ENCODE measurements at regions not wholly inside any gene's neighbourhood (a gene's known extent, or its start where the extent isn't known, plus 50 kb on each side); places are given as distances from the start of the nearest gene placed in this dataset.

- H3K9ac ChIP-seq (ENCODE audit: low read depth, low read length, poor library complexity, severe bottlenecking), result no peak overlapping the region
- no peaks in the 10 kb centered on the region for H3K36me3 ChIP-seq (ENCODE audit: insufficient read depth, low read length)
- H3F3A ChIP-seq (ENCODE audit: low read depth), result no peaks in the 10 kb centered on the region
- H3K9me3 ChIP-seq (ENCODE audit: insufficient read depth, low read depth, low read length), result no peaks in the 10 kb centered on the region; the same call in 1 of the 2 replicates
- TF ChIP-seq CTCF (conservative IDR thresholded peaks at IDR 0.05; ENCODE audit: low read length) (no peak), EZH2phosphoT487 (IDR thresholded peaks at IDR 0.05; ENCODE audit: borderline replicate concordance) (no peak)
- H2AFZ ChIP-seq (ENCODE audit: low read length), result no peak overlapping the region
- H3K4me2 ChIP-seq (ENCODE audit: low read depth, low read length, poor library complexity, severe bottlenecking), result no peak overlapping the region
- no peaks in the 10 kb centered on the region for H3K9me2 ChIP-seq (replicated peaks; ENCODE audit: low read depth, low read length)
- no peaks in the 10 kb centered on the region for H4K20me1 ChIP-seq (ENCODE audit: insufficient read depth, low read length, poor library complexity, severe bottlenecking)
- H3K4me3 ChIP-seq (ENCODE audit: low read length, poor library complexity, severe bottlenecking), result no peak overlapping the region
- no peaks in the 10 kb centered on the region for H3K79me2 ChIP-seq (ENCODE audit: insufficient read depth, low read length)
- H3K4me1 ChIP-seq (ENCODE audit: insufficient read depth, low read length, poor library complexity, severe bottlenecking), result no peaks in the 10 kb centered on the region
- H3K27me3 ChIP-seq (ENCODE audit: insufficient read depth, low read length, poor library complexity, severe bottlenecking), result no peaks in the 10 kb centered on the region
Measured at GRCh38 chr10:120981601-120982391, 130.6 kb downstream of the WDR11 start.

DNA sequence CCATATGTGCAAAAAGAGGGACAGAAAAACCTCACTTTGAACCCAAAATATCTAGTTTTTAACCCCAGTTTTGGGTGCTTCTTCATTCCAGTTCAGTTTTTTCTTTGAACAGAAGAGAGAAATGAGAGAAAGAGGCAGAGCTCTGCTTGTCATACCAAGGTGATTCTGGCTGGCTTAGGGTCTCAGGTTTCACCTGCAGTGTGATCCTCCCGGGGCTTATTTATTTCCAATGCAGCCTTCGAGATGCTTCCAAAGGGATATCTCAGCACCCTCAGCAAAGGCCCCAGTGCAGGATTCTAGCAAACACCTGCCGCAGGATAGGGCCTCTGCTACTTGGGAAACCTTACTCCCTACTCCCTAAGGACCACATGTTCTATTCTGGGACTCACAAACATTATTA, 131.3 kb downstream of the WDR11 start:
- H3K4me3 ChIP-seq (ENCODE audit: low read length, poor library complexity, severe bottlenecking), result no peak overlapping the region
- no peaks in the 10 kb centered on the region for H3K79me2 ChIP-seq (ENCODE audit: insufficient read depth, low read length)
- no peaks in the 10 kb centered on the region for H3F3A ChIP-seq (ENCODE audit: low read depth)
- no peaks in the 10 kb centered on the region for H3K36me3 ChIP-seq (ENCODE audit: insufficient read depth, low read length)
- H3K9me2 ChIP-seq (replicated peaks; ENCODE audit: low read depth, low read length), result no peaks in the 10 kb centered on the region
- H4K20me1 ChIP-seq (ENCODE audit: insufficient read depth, low read length, poor library complexity, severe bottlenecking), result no peaks in the 10 kb centered on the region
- H3K4me1 ChIP-seq (ENCODE audit: insufficient read depth, low read length, poor library complexity, severe bottlenecking), result no peaks in the 10 kb centered on the region
- H3K9ac ChIP-seq (ENCODE audit: low read depth, low read length, poor library complexity, severe bottlenecking), result no peak overlapping the region
- no peak overlapping the region for H3K4me2 ChIP-seq (ENCODE audit: low read depth, low read length, poor library complexity, severe bottlenecking)
- H3K27me3 ChIP-seq (ENCODE audit: insufficient read depth, low read length, poor library complexity, severe bottlenecking), result no peaks in the 10 kb centered on the region
- TF ChIP-seq EZH2phosphoT487 (IDR thresholded peaks at IDR 0.05; ENCODE audit: borderline replicate concordance) (no peak), CTCF (conservative IDR thresholded peaks at IDR 0.05; ENCODE audit: low read length) (no peak)
- no peak overlapping the region for H2AFZ ChIP-seq (ENCODE audit: low read length)
- H3K9me3 ChIP-seq (ENCODE audit: insufficient read depth, low read depth, low read length), result no peaks in the 10 kb centered on the region; the same call in 1 of the 2 replicates

- Histone ChIP-seq H3K4me2 (ENCODE audit: low read depth, low read length, poor library complexity, severe bottlenecking) (no peak overlapping the region), H3F3A (ENCODE audit: low read depth) (no peaks in the 10 kb centered on the region), H3K36me3 (ENCODE audit: insufficient read depth, low read length) (no peaks in the 10 kb centered on the region), H2AFZ (ENCODE audit: low read length) (no peak overlapping the region), H3K4me1 (ENCODE audit: insufficient read depth, low read length, poor library complexity, severe bottlenecking) (no peaks in the 10 kb centered on the region), H3K79me2 (ENCODE audit: insufficient read depth, low read length) (no peaks in the 10 kb centered on the region), H3K27me3 (ENCODE audit: insufficient read depth, low read length, poor library complexity, severe bottlenecking) (no peaks in the 10 kb centered on the region), H4K20me1 (ENCODE audit: insufficient read depth, low read length, poor library complexity, severe bottlenecking) (no peaks in the 10 kb centered on the region), H3K9me2 (replicated peaks; ENCODE audit: low read depth, low read length) (no peaks in the 10 kb centered on the region), H3K9ac (ENCODE audit: low read depth, low read length, poor library complexity, severe bottlenecking) (no peak overlapping the region), H3K9me3 (ENCODE audit: insufficient read depth, low read depth, low read length) (peaks cover 3% of the 10 kb centered on the region; the same call in 1 of the 2 replicates), H3K4me3 (ENCODE audit: low read length, poor library complexity, severe bottlenecking) (no peak overlapping the region)
- TF ChIP-seq CTCF (conservative IDR thresholded peaks at IDR 0.05; ENCODE audit: low read length) (no peak), EZH2phosphoT487 (IDR thresholded peaks at IDR 0.05; ENCODE audit: borderline replicate concordance) (no peak)
Measured at GRCh38 chr10:120983721-120984120, 132.6 kb downstream of the WDR11 start.
